ENCODE measurements at regions not wholly inside any gene's neighbourhood (a gene's known extent, or its start where the extent isn't known, plus 50 kb on each side); places are given as distances from the start of the nearest gene placed in this dataset.

GRCh38 chr5:19370655-19371386 is 617.2 kb downstream of the CDH18 start:
- no peaks in the 10 kb centered on the region for H3K9me3 ChIP-seq
- H3K4me3 ChIP-seq: no peak overlapping the region
- no peaks in the 10 kb centered on the region for H3K27me3 ChIP-seq
- TF ChIP-seq POLR2A (IDR thresholded peaks at IDR 0.05) (no peak), CTCF (IDR thresholded peaks at IDR 0.05) (no peak)
- DNase-seq: no peak
- 59 to 73% methylated on average over 2 of the region's 2 CpGs for WGBS, 2 donors
- intact Hi-C loops (cut with DNase I; ENCODE audit: low total_unique reads): no loop called here
- H3K27ac ChIP-seq: no peak overlapping the region
- H3K36me3 ChIP-seq (ENCODE audit: low read depth, missing control alignments): no peaks in the 10 kb centered on the region
- no peaks in the 10 kb centered on the region for H3K4me1 ChIP-seq

- Histone ChIP-seq H3K4me1 (no peaks in the 10 kb centered on the region), H3K4me3 (no peak overlapping the region), H3K36me3 (ENCODE audit: low read depth, missing control alignments) (no peaks in the 10 kb centered on the region), H3K27ac (no peak overlapping the region), H3K9me3 (no peaks in the 10 kb centered on the region), H3K27me3 (no peaks in the 10 kb centered on the region)
- DNase-seq: no peak
- TF ChIP-seq CTCF (IDR thresholded peaks at IDR 0.05) (no peak), POLR2A (IDR thresholded peaks at IDR 0.05) (no peak)
- intact Hi-C loops (cut with DNase I; ENCODE audit: low total_unique reads): no loop called here
- 71 to 77% methylated on average over 7 of the region's 7 CpGs for WGBS, 2 donors
Observed at GRCh38 chr5:19388391-19388790, 599.6 kb downstream of the CDH18 start.

GRCh38 chr5:19401032-19401431 is 587.0 kb downstream of the CDH18 start:
- TF ChIP-seq POLR2A (IDR thresholded peaks at IDR 0.05) (no peak), CTCF (IDR thresholded peaks at IDR 0.05) (no peak)
- Histone ChIP-seq H3K4me3 (no peak overlapping the region), H3K36me3 (ENCODE audit: low read depth, missing control alignments) (no peaks in the 10 kb centered on the region), H3K27ac (no peak overlapping the region), H3K27me3 (no peaks in the 10 kb centered on the region), H3K4me1 (no peaks in the 10 kb centered on the region), H3K9me3 (no peaks in the 10 kb centered on the region)
- 0 to 84% methylated on average over 1 of the region's 1 CpG for WGBS, 2 donors
- DNase-seq: no peak
- intact Hi-C loops (cut with DNase I; ENCODE audit: low total_unique reads): no loop called here

GRCh38 chr5:19406576-19407365 is 581.2 kb downstream of the CDH18 start:
- Histone ChIP-seq H3K27me3 (no peaks in the 10 kb centered on the region), H3K4me1 (no peaks in the 10 kb centered on the region), H3K4me3 (no peak overlapping the region), H3K36me3 (ENCODE audit: low read depth, missing control alignments) (no peaks in the 10 kb centered on the region), H3K9me3 (no peaks in the 10 kb centered on the region), H3K27ac (no peak overlapping the region)
- no peak for DNase-seq
- intact Hi-C loops (cut with DNase I; ENCODE audit: low total_unique reads): no loop called here
- TF ChIP-seq CTCF (IDR thresholded peaks at IDR 0.05) (no peak), POLR2A (IDR thresholded peaks at IDR 0.05) (no peak)
- WGBS, 2 donors: 47% methylated on average over 3 of the region's 3 CpGs
